Adrenal gland (tissue), 9 donors: ENCODE measurements at regions not wholly inside any gene's neighbourhood (a gene's known extent, or its start where the extent isn't known, plus 50 kb on each side); places are given as distances from the start of the nearest gene placed in this dataset.

Experiments
- DNase-seq, 7 donors: peaks; one replicate each; pipeline ENCODE4 v3.0.0-alpha.2; 2019 to 2020
- H3K27ac ChIP-seq, 5 donors: fragments of 200-600 bp; sonication (generic) in 4 of 5; 1 replicate in 3 of 5; 2 replicates in 2 of 5; pipeline versions ENCODE4 v1.5.1 to v1.8.0; 2016 to 2020; ENCODE audit warnings: mild to moderate bottlenecking in 1 of 5
- H3K27me3 ChIP-seq: fragments of 200-600 bp; 2 replicates; pipeline ENCODE4 v1.8.0; 2021
- H3K36me3 ChIP-seq, 2 donors: fragments of 200-600 bp; replicated peaks in 1 of 2; 1 replicate in 1 of 2; 2 replicates in 1 of 2; pipeline versions ENCODE4 v1.5.1 to v1.8.0; 2018 to 2022
- H3K4me1 ChIP-seq, 2 donors: fragments of 200-600 bp; replicated peaks in 1 of 2; 1 replicate in 1 of 2; 2 replicates in 1 of 2; pipeline versions ENCODE4 v1.5.1 to v1.8.0; 2018 to 2021
- H3K4me3 ChIP-seq, 4 donors: fragments of 200-600 bp; sonication (generic) in 3 of 4; one replicate each; pipeline ENCODE4 v1.5.1; 2016 to 2018
- H3K9me3 ChIP-seq, 3 donors: fragments of 200-600 bp; sonication (generic) in 1 of 3; replicated peaks in 1 of 3; 1 replicate in 2 of 3; 2 replicates in 1 of 3; pipeline versions ENCODE4 v1.5.1 to v1.8.0; 2016 to 2021
- CTCF ChIP-seq, 6 experiments: fragments of 450-650 bp in 4 of 6; fragments of 200-600 bp in 2 of 6; sonication (generic) in 1 of 6; IDR thresholded peaks; 1 replicate in 5 of 6; 2 replicates in 1 of 6; pipeline versions ENCODE4 v1.5.1 to v1.8.0; 2016 to 2021; ENCODE audit warnings: antibody characterized with exemption in 6 of 6, mild to moderate bottlenecking in 2 of 6, moderate library complexity in 1 of 6
- POLR2A ChIP-seq, 2 donors: fragments of 450-650 bp; IDR thresholded peaks; one replicate each; pipeline ENCODE4 v1.6.1; 2017; ENCODE audit warnings: antibody characterized with exemption in 2 of 2, mild to moderate bottlenecking in 2 of 2, moderate library complexity in 1 of 2
- WGBS, 4 donors: extraction: QIAGEN DNeasy Blood & Tissue Kit in 2 of 4; methylation state at CpG; one replicate each; pipeline versions ENCODE4 v1.1.5 to v1.1.7; 2013 to 2017; 5-methylcytosine and 5-hydroxymethylcytosine counted together
- intact Hi-C, 2 donors: fragments of 100-400 bp; cut with DNase I; formaldehyde crosslinking; loops; one replicate each; pipeline versions ENCODE4 v1.14.1 to v1.15.0; 2022 to 2023
- donor health status: healthy with polysubstance abuse.
- donor health status: Bipolar disorder and iron deficiency.
- donor health status: DM: yes; HTN: yes; CAD: no.
- donor health status: DM: no; HTN: no; CAD: no.
- donor health status: DM: no; HTN: no; CAD: no.

GRCh38 chr4:55729351-55730279 lies 90.0 kb upstream of the EXOC1L start:
- WGBS, 4 donors: 72 to 78% (median 77%) methylated on average over 5 of the region's 5 CpGs

GRCh38 chr4:55730280-55730931 lies 89.2 kb upstream of the EXOC1L start:
- TF ChIP-seq POLR2A (IDR thresholded peaks at IDR 0.05): no peak
- TF ChIP-seq CTCF (IDR thresholded peaks at IDR 0.05): no peak
- intact Hi-C loops: no loop called here
- WGBS, 4 donors: 67 to 70% (median 68%) methylated on average over 2 of the region's 2 CpGs

More at GRCh38 chr4:55729351-55730279, 90.0 kb upstream of the EXOC1L start:
- TF ChIP-seq CTCF (IDR thresholded peaks at IDR 0.05) (no peak), POLR2A (IDR thresholded peaks at IDR 0.05) (no peak)
- intact Hi-C loops: no loop called here
- Histone ChIP-seq H3K9me3 (no peaks in the 10 kb centered on the region), H3K27me3 (no peaks in the 10 kb centered on the region), H3K4me3 (no peak overlapping the region), H3K4me1 (no peaks in the 10 kb centered on the region), H3K27ac (no peak overlapping the region), H3K36me3 (no peaks in the 10 kb centered on the region)
- DNase-seq: no peak

GRCh38 chr4:55731959-55732358 lies 87.6 kb upstream of the EXOC1L start:
- Histone ChIP-seq H3K36me3 (no peaks in the 10 kb centered on the region), H3K27ac (no peak overlapping the region), H3K27me3 (peaks cover 3% of the 10 kb centered on the region), H3K4me3 (no peak overlapping the region), H3K9me3 (no peaks in the 10 kb centered on the region), H3K4me1 (no peaks in the 10 kb centered on the region)
- 66 to 68% (median 68%) methylated on average over 2 of the region's 2 CpGs for WGBS, 4 donors
- DNase-seq: no peak
- intact Hi-C loops: no loop called here
- TF ChIP-seq POLR2A (IDR thresholded peaks at IDR 0.05): no peak
- no peak for TF ChIP-seq CTCF (IDR thresholded peaks at IDR 0.05)

More at GRCh38 chr4:55730280-55730931, 89.2 kb upstream of the EXOC1L start:
- Histone ChIP-seq H3K27ac (no peak overlapping the region), H3K4me1 (no peaks in the 10 kb centered on the region), H3K9me3 (no peaks in the 10 kb centered on the region), H3K27me3 (no peaks in the 10 kb centered on the region), H3K36me3 (no peaks in the 10 kb centered on the region), H3K4me3 (no peak overlapping the region)
- no peak for DNase-seq

GRCh38 chr4:55732864-55733263 lies 86.7 kb upstream of the EXOC1L start:
- TF ChIP-seq POLR2A (IDR thresholded peaks at IDR 0.05) (no peak), CTCF (IDR thresholded peaks at IDR 0.05) (no peak)
- Histone ChIP-seq H3K27ac (no peak overlapping the region), H3K36me3 (no peaks in the 10 kb centered on the region), H3K4me1 (no peaks in the 10 kb centered on the region), H3K4me3 (no peak overlapping the region), H3K9me3 (no peaks in the 10 kb centered on the region), H3K27me3 (peaks cover 7% of the 10 kb centered on the region)
- WGBS, 4 donors: 39 to 60% (median 55%) methylated on average over 3 of the region's 3 CpGs
- DNase-seq: no peak
- intact Hi-C loops: no loop called here
